Neural progenitor cell (in vitro differentiated cells): ENCODE measurements at regions not wholly inside any gene's neighbourhood (a gene's known extent, or its start where the extent isn't known, plus 50 kb on each side); places are given as distances from the start of the nearest gene placed in this dataset.

Source experiments
- DNase-seq: peaks from one replicate; pipeline ENCODE4 v3.0.0-alpha.2; 2016; ENCODE audit warnings: low spot score
- H2AFZ ChIP-seq: fragments of 200-600 bp; sonication (generic); replicated peaks from 2 replicates; pipeline ENCODE4 v1.6.1; 2016; ENCODE audit warnings: antibody characterized with exemption
- H3F3A ChIP-seq: fragments of 200-600 bp; sonication (generic); 2 replicates; pipeline ENCODE4 v1.6.1; 2016; ENCODE audit warnings: antibody characterized with exemption, low read depth
- H3K27ac ChIP-seq: fragments of 200-600 bp; sonication (generic); 2 replicates; pipeline ENCODE4 v1.5.1; 2016; ENCODE audit warnings: mild to moderate bottlenecking
- H3K27me3 ChIP-seq: fragments of 200-600 bp; sonication (generic); 2 replicates; pipeline ENCODE4 v1.6.1; 2016; ENCODE audit warnings: mild to moderate bottlenecking, moderate library complexity
- H3K36me3 ChIP-seq: fragments of 200-600 bp; sonication (generic); 2 replicates; pipeline ENCODE4 v1.5.1; 2016
- H3K4me1 ChIP-seq: fragments of 200-600 bp; sonication (generic); 2 replicates; pipeline ENCODE4 v1.6.1; 2016; ENCODE audit warnings: mixed run types
- H3K4me2 ChIP-seq: fragments of 200-600 bp; sonication (generic); 2 replicates; pipeline ENCODE4 v1.6.1; 2016
- H3K4me3 ChIP-seq: fragments of 200-600 bp; sonication (generic); 2 replicates; pipeline ENCODE4 v1.5.1; 2016
- H3K79me2 ChIP-seq: fragments of 200-600 bp; sonication (generic); 2 replicates; pipeline ENCODE4 v1.6.1; 2016; ENCODE audit warnings: low read depth
- H3K9ac ChIP-seq: fragments of 200-600 bp; sonication (generic); 2 replicates; pipeline ENCODE4 v1.6.1; 2016
- H3K9me3 ChIP-seq: fragments of 200-600 bp; sonication (generic); 2 replicates; pipeline ENCODE4 v1.5.1; 2016; ENCODE audit warnings: low read depth
- H4K20me1 ChIP-seq: fragments of 200-600 bp; sonication (generic); 2 replicates; pipeline ENCODE4 v1.6.1; 2016; ENCODE audit warnings: low read depth
- H3K27ac Mint-ChIP-seq: 3 replicates; pipeline ENCODE4 v1.8.0; 2021; ENCODE audit warnings: mixed read lengths
- H3K27me3 Mint-ChIP-seq: 2 replicates; pipeline ENCODE4 v1.8.0; 2022; ENCODE audit warnings: low read depth, mild to moderate bottlenecking, inconsistent platforms, moderate library complexity, mixed read lengths; ENCODE audit not compliant: insufficient read depth
- H3K36me3 Mint-ChIP-seq: 3 replicates; pipeline ENCODE4 v1.8.0; 2021; ENCODE audit warnings: mixed read lengths
- H3K4me1 Mint-ChIP-seq: 3 replicates; pipeline ENCODE4 v1.8.0; 2021; ENCODE audit warnings: mixed read lengths
- H3K4me3 Mint-ChIP-seq: 3 replicates; pipeline ENCODE4 v1.8.0; 2021; ENCODE audit warnings: mild to moderate bottlenecking, moderate library complexity, mixed read lengths
- H3K9me3 Mint-ChIP-seq: 3 replicates; pipeline ENCODE4 v1.8.0; 2020; ENCODE audit warnings: mixed read lengths
- EZH2 ChIP-seq: fragments of 200-600 bp; sonication (generic); IDR thresholded peaks from 2 replicates; pipeline ENCODE4 v1.6.1; 2017; ENCODE audit warnings: antibody characterized with exemption, mild to moderate bottlenecking, moderate library complexity
- EZH2phosphoT487 ChIP-seq: fragments of 200-600 bp; sonication (generic); IDR thresholded peaks from 2 replicates; pipeline ENCODE4 v1.6.1; 2017; ENCODE audit warnings: antibody characterized with exemption
- TF ChIP-seq, protein P1 (sequence below): fragments of 200-600 bp; sonication (generic); IDR thresholded peaks from 2 replicates; pipeline ENCODE4 v1.5.1; 2017; ENCODE audit warnings: antibody characterized with exemption, mild to moderate bottlenecking

DNA sequence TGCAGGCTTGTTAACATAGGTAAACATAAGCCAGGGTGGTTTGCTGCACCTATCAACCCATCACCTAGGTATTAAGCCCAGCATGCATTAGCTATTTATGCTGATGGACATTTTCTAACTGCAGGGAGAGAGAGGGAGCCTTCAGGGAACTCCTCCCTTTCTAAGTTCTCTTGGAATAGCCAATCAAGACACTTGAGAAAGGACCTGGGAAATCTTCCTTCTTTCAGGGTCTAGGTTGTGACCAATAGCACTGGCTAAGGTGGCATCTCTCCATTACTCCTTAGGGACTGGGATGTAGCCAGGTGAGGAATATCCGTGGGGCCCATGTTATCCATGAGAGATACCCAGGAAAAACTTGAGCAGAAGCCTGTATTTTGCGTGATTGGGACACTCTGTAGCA is 849.6 kb upstream of the MAP3K7 start:
- Histone ChIP-seq H4K20me1 (no peaks in the 10 kb centered on the region), H3K4me3 (no peak overlapping the region), H3K27ac (peak overlapping the region; percentile 60), H3K36me3 (no peaks in the 10 kb centered on the region), H3K9me3 (no peaks in the 10 kb centered on the region), H3K27me3 (no peaks in the 10 kb centered on the region), H3K9ac (no peak overlapping the region), H3K4me2 (no peak overlapping the region), H3K4me1 (peaks cover 29% of the 10 kb centered on the region), H2AFZ (no peak overlapping the region), H3F3A (peaks cover 26% of the 10 kb centered on the region), H3K79me2 (no peaks in the 10 kb centered on the region)
- Mint-ChIP-seq H3K4me1 (peaks cover 36% of the 10 kb centered on the region), H3K27ac (no peak overlapping the region), H3K9me3 (no peaks in the 10 kb centered on the region), H3K36me3 (no peaks in the 10 kb centered on the region), H3K27me3 (no peaks in the 10 kb centered on the region), H3K4me3 (no peak overlapping the region)
- no peak for DNase-seq
- TF ChIP-seq EZH2phosphoT487, result no peak
- TF ChIP-seq, protein P1, sequence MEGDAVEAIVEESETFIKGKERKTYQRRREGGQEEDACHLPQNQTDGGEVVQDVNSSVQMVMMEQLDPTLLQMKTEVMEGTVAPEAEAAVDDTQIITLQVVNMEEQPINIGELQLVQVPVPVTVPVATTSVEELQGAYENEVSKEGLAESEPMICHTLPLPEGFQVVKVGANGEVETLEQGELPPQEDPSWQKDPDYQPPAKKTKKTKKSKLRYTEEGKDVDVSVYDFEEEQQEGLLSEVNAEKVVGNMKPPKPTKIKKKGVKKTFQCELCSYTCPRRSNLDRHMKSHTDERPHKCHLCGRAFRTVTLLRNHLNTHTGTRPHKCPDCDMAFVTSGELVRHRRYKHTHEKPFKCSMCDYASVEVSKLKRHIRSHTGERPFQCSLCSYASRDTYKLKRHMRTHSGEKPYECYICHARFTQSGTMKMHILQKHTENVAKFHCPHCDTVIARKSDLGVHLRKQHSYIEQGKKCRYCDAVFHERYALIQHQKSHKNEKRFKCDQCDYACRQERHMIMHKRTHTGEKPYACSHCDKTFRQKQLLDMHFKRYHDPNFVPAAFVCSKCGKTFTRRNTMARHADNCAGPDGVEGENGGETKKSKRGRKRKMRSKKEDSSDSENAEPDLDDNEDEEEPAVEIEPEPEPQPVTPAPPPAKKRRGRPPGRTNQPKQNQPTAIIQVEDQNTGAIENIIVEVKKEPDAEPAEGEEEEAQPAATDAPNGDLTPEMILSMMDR, result no peak
- TF ChIP-seq EZH2, result no peak

DNA sequence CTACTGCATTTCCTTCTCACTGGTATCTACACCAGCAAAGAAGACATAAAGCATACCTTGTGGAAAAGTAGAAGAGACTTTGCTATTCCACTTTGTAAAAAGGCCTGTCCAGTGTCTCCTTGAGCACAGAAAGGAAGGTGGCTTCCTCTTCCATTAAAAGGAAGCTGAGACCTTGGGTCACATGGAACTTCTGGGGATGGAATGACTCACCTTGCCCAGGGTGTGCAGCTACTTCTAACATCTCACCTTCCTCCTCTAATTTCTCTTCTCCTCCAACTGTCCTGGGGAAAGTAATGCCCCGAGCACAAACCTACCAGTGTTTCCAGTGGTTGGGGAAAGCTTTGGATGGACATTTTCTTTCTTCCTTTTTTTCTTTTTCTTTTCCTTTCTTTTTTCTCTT is 848.8 kb upstream of the MAP3K7 start:
- H3K4me3 Mint-ChIP-seq, result no peak overlapping the region
- no peak for DNase-seq

DNA sequence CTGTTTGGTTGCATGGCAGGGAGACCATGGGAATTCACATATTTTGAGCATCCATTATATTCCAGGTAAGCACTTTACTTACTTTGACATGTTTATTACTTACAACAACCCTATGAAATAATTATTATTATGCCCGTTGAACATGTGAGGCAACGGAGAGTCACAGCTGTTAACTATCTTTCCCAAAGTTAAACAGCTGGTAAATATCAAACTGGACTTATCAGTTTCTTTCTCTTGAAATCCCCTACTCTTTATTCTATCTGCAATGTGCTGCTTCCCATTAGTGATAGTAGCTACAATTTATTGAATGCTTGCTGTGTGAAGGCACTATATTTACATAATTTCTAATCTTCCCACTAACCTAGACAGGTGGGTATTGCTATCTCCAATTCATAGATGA is 847.7 kb upstream of the MAP3K7 start:
- Histone ChIP-seq H3F3A (peaks cover 26% of the 10 kb centered on the region), H3K4me1 (peaks cover 29% of the 10 kb centered on the region), H3K4me3 (no peak overlapping the region), H3K36me3 (no peaks in the 10 kb centered on the region), H3K9ac (no peak overlapping the region), H3K9me3 (no peaks in the 10 kb centered on the region), H4K20me1 (no peaks in the 10 kb centered on the region), H3K4me2 (no peak overlapping the region), H2AFZ (no peak overlapping the region), H3K79me2 (no peaks in the 10 kb centered on the region), H3K27me3 (no peaks in the 10 kb centered on the region), H3K27ac (no peak overlapping the region)
- no peak overlapping the region for H3K4me3 Mint-ChIP-seq
- no peak overlapping the region for H3K27ac Mint-ChIP-seq
- H3K9me3 Mint-ChIP-seq, result no peaks in the 10 kb centered on the region
- H3K4me1 Mint-ChIP-seq, result peaks cover 34% of the 10 kb centered on the region
- TF ChIP-seq, protein P1, result no peak
- TF ChIP-seq EZH2 (no peak), EZH2phosphoT487 (no peak)
- no peak for DNase-seq
- H3K36me3 Mint-ChIP-seq, result no peaks in the 10 kb centered on the region
- no peaks in the 10 kb centered on the region for H3K27me3 Mint-ChIP-seq

More for the DNA sequence above, 848.8 kb upstream of the MAP3K7 start:
- Histone ChIP-seq H2AFZ (no peak overlapping the region), H3K9ac (no peak overlapping the region), H3F3A (peaks cover 26% of the 10 kb centered on the region), H3K36me3 (no peaks in the 10 kb centered on the region), H3K27ac (no peak overlapping the region), H3K27me3 (no peaks in the 10 kb centered on the region), H3K4me3 (no peak overlapping the region), H3K4me2 (no peak overlapping the region), H3K79me2 (no peaks in the 10 kb centered on the region), H3K9me3 (no peaks in the 10 kb centered on the region), H4K20me1 (no peaks in the 10 kb centered on the region), H3K4me1 (peaks cover 29% of the 10 kb centered on the region)
- no peak for TF ChIP-seq EZH2phosphoT487
- TF ChIP-seq EZH2, result no peak
- TF ChIP-seq, protein P1, result no peak
- Mint-ChIP-seq H3K27me3 (no peaks in the 10 kb centered on the region), H3K36me3 (no peaks in the 10 kb centered on the region), H3K27ac (no peak overlapping the region), H3K4me1 (peaks cover 36% of the 10 kb centered on the region), H3K9me3 (no peaks in the 10 kb centered on the region)
